ENCODE measurements at regions not wholly inside any gene's neighbourhood (a gene's known extent, or its start where the extent isn't known, plus 50 kb on each side); places are given as distances from the start of the nearest gene placed in this dataset.

DNA sequence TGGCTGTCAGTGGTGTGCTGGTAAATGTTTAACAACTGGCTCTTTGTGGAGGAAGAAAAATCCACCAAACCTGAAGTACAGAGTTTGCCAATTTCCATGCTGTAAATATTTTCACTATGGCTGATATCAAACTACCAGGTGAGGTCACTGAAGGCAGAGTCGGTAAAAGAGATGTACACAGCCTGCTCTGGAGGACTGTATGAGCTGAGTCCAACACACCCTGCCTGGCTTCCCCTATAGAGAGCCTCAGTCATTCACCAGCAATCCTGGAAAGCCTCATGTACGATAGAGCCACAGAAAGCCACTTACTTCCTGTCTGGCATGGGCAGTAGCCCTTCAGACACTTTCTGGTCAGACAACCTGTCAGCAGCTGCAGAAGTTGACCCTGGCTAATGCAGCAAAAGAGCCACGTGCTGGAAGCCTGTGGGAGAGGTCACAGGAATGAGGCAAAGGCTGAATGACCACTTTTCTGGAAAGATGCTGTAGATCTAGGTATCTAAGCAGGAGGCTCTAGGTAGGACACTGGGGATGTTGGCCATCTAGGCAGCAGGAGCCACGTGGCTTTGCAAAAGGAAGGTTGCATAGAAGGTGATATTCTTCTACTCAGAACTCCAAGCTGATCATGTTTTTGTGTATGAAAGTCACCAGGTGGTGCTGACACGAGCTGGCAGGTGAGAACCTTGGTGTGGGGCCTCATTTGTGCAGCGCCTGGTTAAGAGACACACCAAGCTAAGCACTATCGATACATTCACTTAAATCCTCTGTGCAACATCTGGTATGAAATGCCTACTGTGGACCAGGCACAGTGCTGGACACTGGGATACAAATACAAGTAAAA lies 553.9 kb downstream of the VRK1 start:
- H3K4me3 ChIP-seq (ENCODE audit: severe bottlenecking): no peak overlapping the region
- no peaks in the 10 kb centered on the region for H3K4me1 ChIP-seq (ENCODE audit: insufficient read depth, poor library complexity, severe bottlenecking)
- no peaks in the 10 kb centered on the region for H3K9me3 ChIP-seq (ENCODE audit: severe bottlenecking)
- no peaks in the 10 kb centered on the region for H3K36me3 ChIP-seq (ENCODE audit: low read depth)
- TF ChIP-seq, protein P1, sequence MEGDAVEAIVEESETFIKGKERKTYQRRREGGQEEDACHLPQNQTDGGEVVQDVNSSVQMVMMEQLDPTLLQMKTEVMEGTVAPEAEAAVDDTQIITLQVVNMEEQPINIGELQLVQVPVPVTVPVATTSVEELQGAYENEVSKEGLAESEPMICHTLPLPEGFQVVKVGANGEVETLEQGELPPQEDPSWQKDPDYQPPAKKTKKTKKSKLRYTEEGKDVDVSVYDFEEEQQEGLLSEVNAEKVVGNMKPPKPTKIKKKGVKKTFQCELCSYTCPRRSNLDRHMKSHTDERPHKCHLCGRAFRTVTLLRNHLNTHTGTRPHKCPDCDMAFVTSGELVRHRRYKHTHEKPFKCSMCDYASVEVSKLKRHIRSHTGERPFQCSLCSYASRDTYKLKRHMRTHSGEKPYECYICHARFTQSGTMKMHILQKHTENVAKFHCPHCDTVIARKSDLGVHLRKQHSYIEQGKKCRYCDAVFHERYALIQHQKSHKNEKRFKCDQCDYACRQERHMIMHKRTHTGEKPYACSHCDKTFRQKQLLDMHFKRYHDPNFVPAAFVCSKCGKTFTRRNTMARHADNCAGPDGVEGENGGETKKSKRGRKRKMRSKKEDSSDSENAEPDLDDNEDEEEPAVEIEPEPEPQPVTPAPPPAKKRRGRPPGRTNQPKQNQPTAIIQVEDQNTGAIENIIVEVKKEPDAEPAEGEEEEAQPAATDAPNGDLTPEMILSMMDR (IDR thresholded peaks at IDR 0.05; ENCODE audit: poor library complexity, severe bottlenecking): no peak
- H3K27me3 ChIP-seq (ENCODE audit: insufficient read depth, poor library complexity, severe bottlenecking): peaks cover 12% of the 10 kb centered on the region
- DNase-seq (ENCODE audit: low spot score): no peak
- no peak for ATAC-seq (ENCODE audit: low read depth)
- H3K27ac ChIP-seq (ENCODE audit: poor library complexity, severe bottlenecking): no peak overlapping the region

GRCh38 chr14:97353102-97353501 lies 555.9 kb downstream of the VRK1 start:
- H3K27ac ChIP-seq (ENCODE audit: poor library complexity, severe bottlenecking): no peak overlapping the region
- H3K27me3 ChIP-seq (ENCODE audit: insufficient read depth, poor library complexity, severe bottlenecking): peaks cover 12% of the 10 kb centered on the region
- H3K4me1 ChIP-seq (ENCODE audit: insufficient read depth, poor library complexity, severe bottlenecking): no peaks in the 10 kb centered on the region
- H3K9me3 ChIP-seq (ENCODE audit: severe bottlenecking): no peaks in the 10 kb centered on the region
- TF ChIP-seq, protein P1 (IDR thresholded peaks at IDR 0.05; ENCODE audit: poor library complexity, severe bottlenecking): no peak
- H3K4me3 ChIP-seq (ENCODE audit: severe bottlenecking): no peak overlapping the region
- DNase-seq (ENCODE audit: low spot score) (no peak), ATAC-seq (ENCODE audit: low read depth) (no peak)
- no peaks in the 10 kb centered on the region for H3K36me3 ChIP-seq (ENCODE audit: low read depth)

DNA sequence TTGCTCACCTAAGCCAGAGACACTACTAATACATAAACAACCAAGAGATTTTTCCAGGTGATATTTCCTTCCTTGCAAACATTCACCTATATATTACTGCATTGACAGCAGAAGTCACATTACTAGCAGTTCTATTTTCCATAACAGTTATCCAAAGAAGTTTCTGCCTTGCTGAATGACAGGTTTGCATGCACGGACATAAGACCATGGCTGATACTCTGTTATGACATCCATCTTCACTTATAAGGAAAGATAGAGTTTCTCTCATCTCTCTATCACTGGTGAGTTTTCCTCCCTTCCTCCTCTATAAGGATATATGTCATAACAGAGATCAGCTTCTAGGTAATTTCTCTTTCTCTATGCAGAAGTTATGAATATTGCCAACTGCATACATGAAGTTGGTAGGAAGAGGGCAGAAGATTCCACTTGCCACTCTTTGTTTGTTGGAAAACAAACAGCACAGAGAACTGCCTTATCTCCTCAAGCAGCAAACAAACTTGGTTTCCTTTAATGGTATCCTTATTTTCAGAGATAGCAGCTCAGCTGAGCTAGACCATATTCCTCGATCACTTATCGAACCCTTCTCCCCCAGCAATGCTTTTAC lies 557.0 kb downstream of the VRK1 start:
- H3K27ac ChIP-seq (ENCODE audit: poor library complexity, severe bottlenecking): no peak overlapping the region
- H3K4me1 ChIP-seq (ENCODE audit: insufficient read depth, poor library complexity, severe bottlenecking): no peaks in the 10 kb centered on the region
- ATAC-seq (ENCODE audit: low read depth) (no peak), DNase-seq (ENCODE audit: low spot score) (no peak)
- H3K36me3 ChIP-seq (ENCODE audit: low read depth): no peaks in the 10 kb centered on the region
- H3K4me3 ChIP-seq (ENCODE audit: severe bottlenecking): no peak overlapping the region
- H3K27me3 ChIP-seq (ENCODE audit: insufficient read depth, poor library complexity, severe bottlenecking): peaks cover 20% of the 10 kb centered on the region
- H3K9me3 ChIP-seq (ENCODE audit: severe bottlenecking): no peaks in the 10 kb centered on the region
- TF ChIP-seq, protein P1 (IDR thresholded peaks at IDR 0.05; ENCODE audit: poor library complexity, severe bottlenecking): no peak

DNA sequence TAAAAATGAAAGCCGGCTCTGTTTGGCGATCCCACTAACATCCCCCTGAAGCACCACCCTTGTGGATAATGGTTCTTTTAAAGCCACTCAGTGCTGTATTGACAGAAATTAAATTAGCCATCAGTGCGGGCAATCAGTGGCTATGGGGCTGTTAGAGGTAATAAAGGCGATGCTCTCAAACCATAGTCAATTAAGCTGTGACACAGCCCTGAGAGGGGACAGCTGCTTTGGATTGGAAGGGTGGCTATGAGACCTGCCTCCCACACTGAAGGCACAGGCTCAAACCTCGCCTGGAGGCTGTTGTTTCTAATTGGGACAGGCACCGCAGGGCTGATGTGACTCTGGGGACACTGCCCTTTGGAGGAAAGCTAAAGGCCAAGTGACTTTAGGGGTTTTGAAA lies 562.2 kb downstream of the VRK1 start:
- peaks cover 19% of the 10 kb centered on the region for H3K27me3 ChIP-seq (ENCODE audit: insufficient read depth, poor library complexity, severe bottlenecking)
- no peaks in the 10 kb centered on the region for H3K36me3 ChIP-seq (ENCODE audit: low read depth)
- H3K4me3 ChIP-seq (ENCODE audit: severe bottlenecking): no peak overlapping the region
- ATAC-seq (ENCODE audit: low read depth) (no peak), DNase-seq (ENCODE audit: low spot score) (no peak)
- H3K9me3 ChIP-seq (ENCODE audit: severe bottlenecking): no peaks in the 10 kb centered on the region
- no peaks in the 10 kb centered on the region for H3K4me1 ChIP-seq (ENCODE audit: insufficient read depth, poor library complexity, severe bottlenecking)
- no peak overlapping the region for H3K27ac ChIP-seq (ENCODE audit: poor library complexity, severe bottlenecking)
- TF ChIP-seq, protein P1 (IDR thresholded peaks at IDR 0.05; ENCODE audit: poor library complexity, severe bottlenecking): no peak

- TF ChIP-seq, protein P1 (IDR thresholded peaks at IDR 0.05; ENCODE audit: poor library complexity, severe bottlenecking): no peak
- ATAC-seq (ENCODE audit: low read depth): no peak
- no peak overlapping the region for H3K4me3 ChIP-seq (ENCODE audit: severe bottlenecking)
- H3K4me1 ChIP-seq (ENCODE audit: insufficient read depth, poor library complexity, severe bottlenecking): no peaks in the 10 kb centered on the region
- no peak overlapping the region for H3K27ac ChIP-seq (ENCODE audit: poor library complexity, severe bottlenecking)
- no peak for DNase-seq (ENCODE audit: low spot score)
- H3K27me3 ChIP-seq (ENCODE audit: insufficient read depth, poor library complexity, severe bottlenecking): peaks cover 13% of the 10 kb centered on the region
- H3K36me3 ChIP-seq (ENCODE audit: low read depth): no peaks in the 10 kb centered on the region
- H3K9me3 ChIP-seq (ENCODE audit: severe bottlenecking): no peaks in the 10 kb centered on the region
Observed at GRCh38 chr14:97361181-97361580, 564.0 kb downstream of the VRK1 start.

All from RWPE2 (cell line).